Liver (tissue), 8 donors: ENCODE measurements at regions not wholly inside any gene's neighbourhood (a gene's known extent, or its start where the extent isn't known, plus 50 kb on each side); places are given as distances from the start of the nearest gene placed in this dataset.

Experiments used
- DNase-seq: peaks from one replicate; pipeline ENCODE4 v3.0.0-alpha.2; 2017; ENCODE audit warnings: low spot score
- H3K27ac ChIP-seq, 2 donors: one replicate each; pipeline ENCODE4 v1.7.0; 2013; ENCODE audit warnings: inconsistent platforms in 2 of 2, low read length in 2 of 2, control low read depth in 1 of 2, low read depth in 1 of 2, mild to moderate bottlenecking in 1 of 2
- H3K27me3 ChIP-seq, 4 donors: one replicate each; pipeline versions ENCODE4 v1.6.1 to v1.7.0; 2013; ENCODE audit warnings: low read length in 3 of 4, inconsistent platforms in 1 of 4, mild to moderate bottlenecking in 1 of 4, moderate library complexity in 1 of 4; ENCODE audit not compliant: control insufficient read depth in 4 of 4, insufficient read depth in 4 of 4
- H3K36me3 ChIP-seq, 4 donors: one replicate each; pipeline versions ENCODE4 v1.6.1 to v1.7.0; 2013; ENCODE audit warnings: low read length in 3 of 4, mild to moderate bottlenecking in 3 of 4, low read depth in 1 of 4, moderate library complexity in 1 of 4; ENCODE audit not compliant: control insufficient read depth in 4 of 4, insufficient read depth in 3 of 4
- H3K4me1 ChIP-seq, 4 donors: one replicate each; pipeline versions ENCODE4 v1.6.1 to v1.7.0; 2013; ENCODE audit warnings: low read length in 3 of 4, mild to moderate bottlenecking in 3 of 4, moderate library complexity in 1 of 4; ENCODE audit not compliant: control insufficient read depth in 4 of 4, insufficient read depth in 4 of 4
- H3K4me3 ChIP-seq, 3 donors: one replicate each; pipeline versions ENCODE4 v1.6.1 to v1.7.0; 2013; ENCODE audit warnings: low read length in 3 of 3, control low read depth in 1 of 3, low read depth in 1 of 3, mild to moderate bottlenecking in 1 of 3
- H3K9ac ChIP-seq, 2 donors: one replicate each; pipeline ENCODE4 v1.7.0; 2013; ENCODE audit warnings: low read length in 2 of 2, mild to moderate bottlenecking in 2 of 2, moderate library complexity in 2 of 2, control low read depth in 1 of 2, low read depth in 1 of 2
- H3K9me3 ChIP-seq, 4 donors: one replicate each; pipeline versions ENCODE4 v1.6.1 to v1.7.0; 2013; ENCODE audit warnings: low read length in 3 of 4; ENCODE audit not compliant: control insufficient read depth in 4 of 4
- ATF3 ChIP-seq: IDR thresholded peaks from 2 replicates; pipeline ENCODE4 v1.6.1; 2016; ENCODE audit warnings: antibody characterized with exemption
- CTCF ChIP-seq: fragments of 150-350 bp; IDR thresholded peaks from 2 replicates; pipeline ENCODE4 v1.5.1; 2017; ENCODE audit warnings: improper control_type of control experiment, low read depth, low read length; ENCODE audit not compliant: missing input control
- EGR1 ChIP-seq, 2 donors: IDR thresholded peaks; 2 replicates each; pipeline ENCODE4 v1.6.1; 2016 to 2018; ENCODE audit warnings: antibody characterized with exemption in 2 of 2, low read depth in 2 of 2
- FOXA1 ChIP-seq: IDR thresholded peaks from 2 replicates; pipeline ENCODE4 v1.6.1; 2016; ENCODE audit warnings: antibody characterized with exemption
- FOXA2 ChIP-seq: IDR thresholded peaks from 2 replicates; pipeline ENCODE4 v1.6.1; 2016; ENCODE audit warnings: antibody characterized with exemption
- GABPA ChIP-seq, 2 donors: IDR thresholded peaks in 1 of 2; conservative IDR thresholded peaks in 1 of 2; 2 replicates each; pipeline ENCODE4 v1.6.1; 2016; ENCODE audit warnings: antibody characterized with exemption in 2 of 2, mild to moderate bottlenecking in 1 of 2, moderate library complexity in 1 of 2
- HNF4A ChIP-seq, 2 donors: conservative IDR thresholded peaks; 2 replicates each; pipeline ENCODE4 v1.6.1; 2016; ENCODE audit warnings: antibody characterized with exemption in 2 of 2, mild to moderate bottlenecking in 2 of 2
- HNF4G ChIP-seq: IDR thresholded peaks from 2 replicates; pipeline ENCODE4 v1.6.1; 2016; ENCODE audit warnings: antibody characterized with exemption
- JUND ChIP-seq, 2 donors: IDR thresholded peaks; 2 replicates each; pipeline ENCODE4 v1.6.1; 2016; ENCODE audit warnings: antibody characterized with exemption in 2 of 2
- MAX ChIP-seq: IDR thresholded peaks from 2 replicates; pipeline ENCODE4 v1.6.1; 2016; ENCODE audit warnings: antibody characterized with exemption
- NR2F2 ChIP-seq: IDR thresholded peaks from 2 replicates; pipeline ENCODE4 v1.6.1; 2016; ENCODE audit warnings: antibody characterized with exemption
- RAD21 ChIP-seq, 2 donors: IDR thresholded peaks; 2 replicates each; pipeline ENCODE4 v1.6.1; 2016; ENCODE audit warnings: antibody characterized with exemption in 2 of 2, mild to moderate bottlenecking in 2 of 2
- REST ChIP-seq: IDR thresholded peaks from 2 replicates; pipeline ENCODE4 v1.6.1; 2016; ENCODE audit warnings: antibody characterized with exemption, mild to moderate bottlenecking
- RXRA ChIP-seq, 2 donors: IDR thresholded peaks; 2 replicates each; pipeline ENCODE4 v1.6.1; 2017 to 2018; ENCODE audit warnings: antibody characterized with exemption in 2 of 2, mild to moderate bottlenecking in 1 of 2
- SP1 ChIP-seq: IDR thresholded peaks from 2 replicates; pipeline ENCODE4 v1.6.1; 2018; ENCODE audit warnings: antibody characterized with exemption, mild to moderate bottlenecking
- TAF1 ChIP-seq: conservative IDR thresholded peaks from 2 replicates; pipeline ENCODE4 v1.6.1; 2016; ENCODE audit warnings: antibody characterized with exemption, mild to moderate bottlenecking
- YY1 ChIP-seq: IDR thresholded peaks from 2 replicates; pipeline ENCODE4 v1.6.1; 2016; ENCODE audit warnings: antibody characterized with exemption, mild to moderate bottlenecking
- ZBTB33 ChIP-seq: IDR thresholded peaks from 2 replicates; pipeline ENCODE4 v1.6.1; 2016; ENCODE audit warnings: antibody characterized with exemption
- WGBS: extraction: QIAGEN DNeasy Blood & Tissue Kit; methylation state at CpG from one replicate; pipeline ENCODE4 v1.1.7; 2013; 5-methylcytosine and 5-hydroxymethylcytosine counted together
- donor health status: healthy.
- donor health status: healthy.
- donor health status: healthy.
- donor health status: healthy.
- donor health status: healthy.

- TF ChIP-seq CTCF = no peak
- TF ChIP-seq RXRA (IDR thresholded peaks at IDR 0.05) = no peak
- no peak for TF ChIP-seq RAD21 (IDR thresholded peaks at IDR 0.05)
- TF ChIP-seq FOXA2 = no peak
- no peak for TF ChIP-seq HNF4G
- no peak for TF ChIP-seq HNF4A (conservative IDR thresholded peaks at IDR 0.05)
- TF ChIP-seq TAF1 = no peak
These were observed 213.3 kb upstream of the TUSC1 start (continued) for GRCh38 chr9:25891527-25891926.

GRCh38 chr9:25889661-25890060 lies 211.4 kb upstream of the TUSC1 start:
- Histone ChIP-seq H3K4me3 (no peak overlapping the region), H3K36me3 (no peaks in the 10 kb centered on the region), H3K4me1 (no peaks in the 10 kb centered on the region), H3K27ac (no peak overlapping the region), H3K9ac (no peak overlapping the region), H3K9me3 (peaks cover 0 to 5% (median 0%) of the 10 kb centered on the region in 4 donors), H3K27me3 (no peaks in the 10 kb centered on the region)
- DNase-seq = no peak
- 68% methylated on average over 1 of the region's 1 CpG for WGBS
- TF ChIP-seq FOXA2 (no peak), TAF1 (no peak), ATF3 (no peak), CTCF (no peak), GABPA (IDR thresholded peaks at IDR 0.05 in 1 of 2, conservative IDR thresholded peaks at IDR 0.05 in 1 of 2) (no peak), HNF4G (no peak), YY1 (no peak), NR2F2 (no peak), MAX (no peak), REST (no peak), RAD21 (IDR thresholded peaks at IDR 0.05) (no peak), EGR1 (IDR thresholded peaks at IDR 0.05; ENCODE audit: low read depth in 2 of 2) (no peak), ZBTB33 (no peak), JUND (IDR thresholded peaks at IDR 0.05) (no peak), HNF4A (conservative IDR thresholded peaks at IDR 0.05) (no peak), FOXA1 (no peak), SP1 (no peak), RXRA (IDR thresholded peaks at IDR 0.05) (no peak)
